ENCODE measurements at regions not wholly inside any gene's neighbourhood (a gene's known extent, or its start where the extent isn't known, plus 50 kb on each side); places are given as distances from the start of the nearest gene placed in this dataset.
"Not testable (repeated sequence)": the region's sequence is repeated elsewhere in the genome, so short reads cannot be mapped to it uniquely, and the experiment has no call there.

DNA sequence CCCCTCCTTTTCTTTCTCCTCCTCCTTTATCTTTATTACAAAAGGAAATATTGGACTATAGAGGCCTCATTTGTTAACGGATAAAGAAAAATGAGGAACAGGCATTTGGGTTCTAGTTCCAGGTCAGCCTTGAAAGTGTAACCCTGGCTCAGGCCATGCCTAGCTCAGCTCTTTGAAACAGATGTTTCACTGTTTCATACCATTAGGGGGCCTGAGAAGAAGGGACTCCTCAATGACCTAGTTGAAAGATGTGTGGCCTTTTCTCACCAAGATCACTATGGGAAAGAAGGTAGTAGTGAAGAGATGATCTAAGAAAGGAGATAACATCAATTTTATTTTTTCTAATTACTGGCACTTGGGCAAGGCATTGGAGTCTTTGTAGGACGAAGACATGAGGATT is 952.7 kb downstream of the SLC4A3 start:
- DNase-seq = no peak

DNA sequence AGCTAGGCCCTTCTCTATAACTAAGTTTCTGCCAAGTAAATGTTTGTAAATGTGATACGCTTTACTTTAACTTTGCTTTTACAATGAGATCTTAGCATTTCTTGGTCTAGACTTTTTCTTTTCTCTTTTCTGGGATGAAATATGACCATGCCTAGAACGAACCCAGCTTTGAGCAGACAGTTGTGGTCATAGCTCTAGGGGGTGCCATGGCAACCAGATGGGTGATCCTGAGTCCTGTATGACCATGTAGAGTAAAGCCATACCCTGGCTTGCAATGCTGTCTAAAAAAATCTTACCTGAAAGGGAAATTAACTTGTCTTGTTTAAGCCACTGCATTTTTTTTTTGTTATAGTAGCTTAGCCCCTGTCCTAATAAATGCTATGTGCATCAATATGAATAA is 956.3 kb downstream of the SLC4A3 start:
- no peak for DNase-seq

DNA sequence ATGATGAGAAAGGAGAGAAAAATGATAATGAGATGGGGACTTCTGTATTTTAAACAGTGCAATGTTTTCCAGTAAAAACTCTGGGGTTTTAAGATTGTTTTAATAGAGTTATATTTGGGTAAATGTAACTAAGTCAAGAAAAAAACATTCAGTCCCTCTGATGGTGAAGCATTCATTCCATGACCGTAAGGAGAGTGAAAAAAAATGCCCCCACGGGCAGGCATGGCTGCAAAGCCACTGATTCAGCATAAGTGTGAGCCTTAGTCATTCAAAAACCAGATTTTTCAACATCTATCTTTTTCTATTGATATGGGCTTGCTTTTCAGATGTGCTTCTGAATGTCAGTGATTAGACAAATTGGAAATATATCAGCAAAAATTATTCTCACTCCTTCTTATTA is 957.8 kb downstream of the SLC4A3 start:
- DNase-seq = no peak

DNA sequence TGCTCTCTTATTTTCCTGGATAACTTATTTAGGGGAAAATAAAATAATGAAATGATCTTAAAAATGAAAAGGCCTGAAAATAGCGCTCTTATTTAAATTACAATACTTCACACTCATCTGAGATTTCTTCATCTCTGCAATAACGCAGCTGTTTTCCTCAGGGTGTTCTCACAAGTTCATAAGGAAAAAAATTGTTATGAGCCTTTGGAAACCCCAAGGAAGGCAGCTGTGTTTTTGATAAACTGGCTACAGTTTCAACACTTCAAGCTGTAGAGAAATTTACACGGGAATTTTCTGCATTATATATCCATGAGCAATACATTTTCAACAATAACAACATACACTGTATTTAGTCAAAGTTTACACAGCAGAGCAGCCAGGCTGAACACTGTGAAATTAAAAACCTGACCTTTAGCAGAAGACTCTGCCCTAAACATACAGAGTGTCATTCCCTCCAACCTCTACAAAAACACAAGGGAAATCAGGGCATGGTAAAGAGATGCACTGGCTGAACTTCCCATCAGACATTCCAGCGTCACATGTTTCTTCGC is 959.6 kb downstream of the SLC4A3 start:
- no peak for DNase-seq

DNA sequence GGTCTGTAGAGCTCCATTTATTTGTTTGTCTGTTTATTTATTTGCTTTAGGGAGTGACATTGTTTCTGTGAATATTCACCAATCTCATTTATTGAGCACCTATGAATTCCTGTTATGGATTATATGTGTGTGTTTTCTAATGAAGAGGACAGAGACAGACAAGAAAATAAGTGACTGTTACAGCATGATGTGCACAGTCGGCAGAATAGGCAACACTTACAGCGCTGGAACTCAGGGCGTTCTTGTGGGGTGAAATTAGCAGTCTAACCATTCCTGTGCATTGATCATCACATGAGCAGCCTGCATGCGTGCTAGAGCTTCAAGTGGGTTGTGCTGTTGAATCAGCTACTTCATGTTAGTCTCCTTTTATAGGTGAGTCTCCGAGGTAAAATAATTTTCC is 960.7 kb downstream of the SLC4A3 start:
- DNase-seq = no peak

DNA sequence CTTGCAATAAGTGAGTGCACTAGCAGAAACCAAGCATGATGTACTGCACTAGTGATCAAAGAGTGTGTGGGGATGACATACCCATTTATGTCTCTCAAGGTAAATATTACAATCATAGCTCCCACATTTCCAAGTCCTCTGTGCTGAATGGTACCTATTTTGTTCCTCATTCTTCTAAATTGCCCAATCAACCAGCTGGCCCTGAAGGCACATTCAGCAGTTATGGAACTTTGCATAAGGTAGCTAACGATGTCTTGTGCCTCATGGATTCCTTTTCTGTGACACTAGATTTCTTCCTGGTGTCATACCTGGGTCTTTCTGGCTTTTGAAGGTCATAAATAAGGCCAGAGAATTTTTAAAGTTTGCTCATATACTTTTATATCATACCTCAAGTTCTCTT is 963.0 kb downstream of the SLC4A3 start:
- no peak for DNase-seq

DNA sequence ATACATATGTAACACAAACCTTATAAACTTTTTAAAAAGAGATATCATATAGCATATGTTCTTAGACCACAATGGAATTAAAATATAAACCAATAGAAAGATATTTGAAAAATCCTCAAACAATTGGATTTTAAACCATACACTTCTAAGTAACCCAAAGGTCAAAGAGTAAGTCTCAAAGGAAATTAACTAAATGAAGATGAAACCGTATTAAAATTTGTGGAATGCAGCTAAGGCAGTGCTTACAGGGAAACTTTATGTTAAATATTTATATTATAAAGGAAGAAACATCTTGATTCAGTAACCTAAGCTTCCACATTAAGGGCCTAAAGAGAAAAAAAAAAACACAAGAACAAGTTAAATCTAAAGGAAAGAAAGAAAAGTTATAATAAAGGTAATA is 966.1 kb downstream of the SLC4A3 start:
- DNase-seq = no peak

DNA sequence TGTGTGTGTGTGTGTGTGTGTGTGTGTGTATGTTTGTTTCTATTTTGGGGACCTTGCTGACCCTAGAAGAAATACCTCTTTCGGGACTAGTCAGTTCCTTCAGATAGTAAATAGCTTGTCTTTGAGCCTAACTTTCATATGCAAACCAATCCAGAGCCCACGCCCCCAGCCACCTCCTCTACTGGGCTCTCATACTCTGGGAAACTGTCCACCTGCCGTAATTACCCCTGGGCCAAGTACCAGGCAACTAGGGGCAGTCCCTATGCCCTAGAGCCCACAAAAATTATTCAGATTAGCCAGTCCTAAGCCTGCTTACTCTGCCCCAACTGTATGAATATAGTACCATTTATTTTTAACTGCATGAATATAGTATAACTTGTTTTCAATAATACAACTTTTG is 970.4 kb downstream of the EPHA4 start:
- no peak for DNase-seq

DNA sequence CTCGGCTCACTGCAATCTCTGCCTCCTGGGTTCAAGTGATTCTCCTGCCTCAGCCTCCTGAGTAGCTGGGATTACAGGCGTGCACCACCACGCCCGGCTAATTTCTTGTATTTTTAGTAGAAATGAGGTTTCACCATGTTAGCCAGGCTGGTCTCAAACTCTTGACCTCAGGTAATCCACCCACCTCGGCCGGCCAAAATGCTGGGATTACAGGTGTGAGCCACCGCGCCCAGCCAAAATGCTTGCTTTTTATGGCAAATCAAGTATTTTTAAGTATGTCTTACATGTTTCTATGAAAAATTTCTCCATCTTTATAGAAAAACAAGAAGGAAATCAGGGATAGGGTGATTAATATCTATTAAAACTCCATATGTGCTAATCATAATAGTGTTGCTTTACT is 959.1 kb downstream of the EPHA4 start:
- not testable (repeated sequence) for DNase-seq

DNA sequence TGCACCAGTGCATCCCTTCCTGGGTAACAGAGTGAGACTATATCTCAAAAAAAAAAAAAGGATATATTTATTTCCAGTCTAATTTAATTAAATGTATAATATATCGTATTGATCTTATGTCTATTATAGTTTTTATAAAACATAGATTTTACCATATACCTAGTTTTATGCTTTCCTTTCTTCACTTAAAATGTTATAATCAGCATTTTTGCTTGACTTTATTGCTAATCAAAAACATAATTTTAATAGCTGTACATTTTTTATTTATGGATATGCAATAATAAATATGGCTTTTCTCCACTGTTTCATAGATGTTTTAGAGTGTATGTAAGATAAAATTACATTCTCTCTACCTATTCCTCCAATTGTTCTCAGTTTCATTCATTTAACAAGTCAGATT is 958.0 kb downstream of the EPHA4 start:
- no peak for DNase-seq

DNA sequence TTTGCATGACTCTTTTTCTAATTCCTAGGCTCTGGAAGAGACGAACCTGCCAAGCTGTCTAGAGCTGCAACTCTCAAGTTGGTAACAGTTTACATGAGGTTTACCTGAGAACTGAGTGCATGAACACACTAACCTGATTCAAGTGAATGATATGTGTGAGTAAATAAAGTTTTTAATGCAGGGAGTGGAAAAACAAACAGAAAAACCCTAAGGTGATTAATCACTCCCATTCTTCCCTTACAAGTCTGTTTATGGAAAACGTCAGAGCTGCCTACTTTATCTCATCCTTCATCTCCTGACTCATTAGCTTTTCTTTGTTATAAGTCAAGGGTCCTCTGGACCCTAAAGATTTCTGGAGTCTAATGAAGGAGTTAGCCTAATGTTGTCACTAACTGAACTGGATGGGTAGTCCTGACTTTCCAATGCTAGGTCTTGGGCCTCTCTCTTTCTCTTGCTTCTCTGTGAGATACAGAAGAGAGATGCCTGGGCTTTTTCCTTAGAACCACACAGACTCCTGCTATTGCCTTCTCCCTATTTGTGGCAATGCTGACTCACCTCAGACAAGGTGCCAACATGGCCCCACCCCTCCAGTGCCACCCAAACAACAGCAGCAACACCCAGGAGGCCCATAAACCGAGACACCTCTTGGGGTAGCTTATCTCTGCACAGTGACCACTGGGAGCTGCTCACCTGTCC is 952.4 kb downstream of the EPHA4 start:
- no peak for DNase-seq

DNA sequence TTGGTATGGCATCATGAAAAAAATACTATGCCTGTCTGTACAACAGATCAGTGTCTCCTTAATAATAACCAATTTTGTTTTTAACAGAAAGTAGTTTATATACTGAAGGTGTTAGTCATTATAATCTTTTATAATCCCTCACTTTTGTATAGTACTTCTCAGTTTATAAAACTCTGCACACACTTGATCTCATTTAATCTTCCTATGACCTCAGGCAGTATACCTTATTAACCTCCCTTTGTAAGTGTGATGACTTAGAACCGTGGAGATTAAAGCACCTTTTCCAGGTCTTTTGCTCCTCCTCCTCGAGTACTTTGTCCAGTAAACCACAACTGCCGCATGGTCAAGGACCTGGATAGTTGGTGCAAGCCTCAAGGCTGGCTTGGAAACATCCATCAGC is 945.5 kb downstream of the EPHA4 start:
- DNase-seq = no peak

DNA sequence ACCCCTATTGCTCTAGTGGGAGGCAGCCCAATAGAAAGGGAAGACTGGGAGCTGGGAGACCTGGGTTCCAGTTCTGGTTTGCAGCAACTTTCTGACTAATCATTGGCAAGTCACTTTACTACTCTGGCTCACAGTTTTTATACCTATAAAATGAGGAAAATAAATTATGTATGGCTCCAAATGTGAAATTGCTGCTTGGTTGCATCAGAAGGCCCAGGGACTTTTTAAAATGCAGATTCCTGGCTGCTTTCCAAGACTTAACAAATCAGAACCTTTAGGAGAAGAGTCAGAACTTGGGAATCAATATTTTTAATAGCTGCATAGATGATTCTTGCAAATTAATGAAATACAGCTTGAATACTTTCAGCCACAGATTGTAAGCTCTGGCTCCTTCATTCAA is 943.9 kb downstream of the EPHA4 start:
- DNase-seq = no peak

DNA sequence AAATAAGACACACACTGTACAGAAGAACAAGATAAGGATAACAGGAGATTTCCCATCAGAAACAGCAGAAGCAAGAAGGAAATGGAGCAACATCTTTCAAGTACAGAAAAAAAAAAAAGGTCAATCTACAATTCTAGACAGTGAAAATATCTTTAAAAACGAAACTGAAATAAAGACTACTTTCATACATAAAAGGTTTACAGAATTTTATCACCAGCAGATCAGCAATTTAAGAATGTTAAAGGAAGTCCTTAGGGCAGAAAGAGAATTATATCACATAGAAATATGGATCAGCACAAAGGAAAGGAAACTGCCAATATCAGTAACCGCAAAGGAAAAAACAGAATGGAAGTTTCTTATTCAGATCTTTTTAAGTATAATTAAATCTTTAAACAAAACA is 931.0 kb downstream of the EPHA4 start:
- DNase-seq = no peak

DNA sequence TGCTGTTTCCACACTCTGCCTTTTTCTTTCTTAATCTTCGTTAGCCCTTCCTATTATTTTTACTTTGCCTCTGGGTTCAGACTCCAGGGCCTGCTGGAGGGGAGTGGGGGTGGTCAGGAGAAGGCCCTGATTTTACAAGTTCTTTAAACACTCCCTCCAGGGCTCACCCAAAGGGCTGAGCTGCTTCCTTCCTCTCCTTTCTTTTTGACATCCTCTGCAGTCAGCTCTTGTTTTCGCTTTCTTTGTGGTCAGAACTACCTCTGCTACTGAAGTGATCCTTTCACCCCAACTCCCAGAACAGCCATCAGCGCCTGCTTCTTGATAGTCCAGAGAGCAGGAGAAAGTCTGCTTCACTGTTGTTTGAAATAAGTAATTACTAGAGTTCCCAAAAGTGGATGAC is 925.7 kb downstream of the EPHA4 start:
- DNase-seq = no peak

DNA sequence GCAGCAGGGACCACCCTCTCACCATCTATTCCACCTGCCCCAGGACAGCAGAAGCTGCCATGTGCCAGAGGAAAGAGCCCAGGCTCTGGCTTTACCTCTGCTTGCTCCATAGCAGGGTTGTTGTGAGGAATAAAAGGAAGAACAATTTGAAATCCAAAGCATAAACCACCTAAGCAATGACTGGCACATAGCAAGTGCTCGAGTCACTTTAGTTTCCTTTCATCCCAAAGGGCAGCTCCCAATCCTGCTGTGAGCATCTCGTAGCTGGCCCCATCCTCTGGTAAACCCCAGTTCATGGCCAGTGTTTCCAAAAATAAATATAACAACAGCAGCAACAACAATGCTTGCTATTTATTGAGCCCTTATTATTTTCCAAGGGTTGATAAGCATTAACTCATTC is 923.5 kb downstream of the EPHA4 start:
- DNase-seq = no peak

DNA sequence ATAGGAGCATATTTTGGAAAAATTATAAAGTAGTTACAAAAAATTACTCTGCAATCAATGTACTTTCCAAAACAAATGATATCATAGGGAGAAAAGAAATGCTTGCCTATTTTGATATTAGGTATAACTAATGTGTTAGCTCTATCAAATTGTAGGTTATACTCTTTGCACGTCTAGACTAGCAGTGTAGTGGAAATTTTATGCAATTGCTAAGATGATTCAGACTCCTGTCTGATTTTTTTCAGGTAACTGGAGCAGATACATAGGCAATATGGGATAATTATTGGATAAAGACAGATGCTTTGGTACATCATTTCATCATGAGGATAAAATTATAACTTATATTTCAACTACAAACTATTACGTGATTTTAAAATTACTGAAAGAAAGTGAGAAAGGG is 918.3 kb downstream of the EPHA4 start:
- DNase-seq = no peak

DNA sequence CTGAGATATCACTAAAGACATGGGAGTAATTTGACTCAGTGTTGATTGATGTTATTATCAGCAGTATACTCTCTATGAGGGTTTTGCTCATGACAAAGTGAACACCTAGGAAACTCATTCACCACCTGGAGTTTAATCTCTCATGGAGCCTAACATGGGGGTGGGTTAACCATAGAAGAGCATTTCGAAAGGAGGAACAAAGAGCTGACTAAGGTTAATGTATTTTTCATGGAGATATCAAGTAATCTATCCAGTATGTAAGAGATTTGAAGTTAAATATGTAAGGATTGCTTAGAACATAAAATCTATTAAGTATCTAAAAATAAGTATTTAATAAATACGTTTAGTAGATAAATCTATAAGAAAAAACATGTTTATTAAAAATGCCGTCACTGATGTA is 917.8 kb downstream of the EPHA4 start:
- no peak for DNase-seq

DNA sequence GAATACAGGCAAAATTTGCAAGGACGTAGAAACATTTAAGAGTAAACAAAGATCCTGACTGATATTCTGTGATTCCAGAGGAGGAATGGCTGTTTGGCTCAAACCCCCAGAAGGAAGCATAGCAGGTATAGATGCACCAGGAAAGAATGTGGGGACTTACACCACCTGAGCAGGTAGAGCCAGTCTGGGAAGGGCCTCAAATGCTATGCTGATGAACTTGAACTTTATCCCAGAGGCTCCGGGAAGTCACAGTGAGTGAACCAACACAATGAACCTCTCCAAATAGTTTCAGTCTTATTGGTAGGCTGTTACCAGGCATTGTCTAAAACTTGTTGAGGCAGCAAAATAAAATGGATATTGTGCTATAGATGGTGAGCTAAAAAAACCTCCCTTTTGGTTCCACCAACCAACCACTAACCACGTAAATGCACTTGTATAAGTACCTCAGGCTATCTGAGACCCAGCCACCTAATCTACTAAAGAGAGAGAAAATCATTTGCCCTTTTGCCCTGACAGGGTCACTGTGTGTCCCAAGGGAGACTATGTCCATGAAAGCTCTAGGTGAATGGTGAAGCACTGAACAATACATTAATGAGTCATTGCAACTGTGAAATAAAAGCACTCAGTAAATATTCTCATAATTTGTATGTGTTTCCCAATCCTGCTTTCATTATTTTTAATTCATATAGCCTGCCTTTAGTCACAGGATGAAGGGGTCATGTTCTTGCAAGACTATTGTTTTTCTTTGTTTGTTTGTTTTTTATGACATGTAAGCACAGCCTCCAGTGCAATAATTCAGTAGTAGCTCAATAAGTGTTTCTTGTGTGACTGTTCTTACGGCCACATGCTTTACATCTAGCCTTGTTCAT is 911.6 kb downstream of the EPHA4 start:
- DNase-seq = no peak

DNA sequence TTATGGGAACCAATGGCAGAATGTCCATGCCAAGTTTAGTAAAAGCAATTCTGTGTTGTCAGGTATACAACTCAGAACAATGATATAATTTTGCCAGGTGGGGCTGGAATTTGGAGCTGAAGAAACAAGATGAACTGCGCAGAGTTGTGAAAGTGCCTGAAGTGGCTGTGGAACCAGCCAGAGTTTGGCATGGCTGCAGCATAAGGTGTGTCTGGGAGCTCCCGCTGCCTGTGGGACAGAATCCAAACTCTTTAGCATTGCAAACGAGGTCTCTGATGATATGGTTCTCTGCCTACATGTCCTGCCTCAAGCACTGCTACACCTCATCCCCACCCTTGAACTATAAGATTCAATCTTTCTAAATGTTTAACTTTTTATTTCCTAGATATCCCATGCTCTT is 909.7 kb downstream of the EPHA4 start:
- DNase-seq = no peak

DNA sequence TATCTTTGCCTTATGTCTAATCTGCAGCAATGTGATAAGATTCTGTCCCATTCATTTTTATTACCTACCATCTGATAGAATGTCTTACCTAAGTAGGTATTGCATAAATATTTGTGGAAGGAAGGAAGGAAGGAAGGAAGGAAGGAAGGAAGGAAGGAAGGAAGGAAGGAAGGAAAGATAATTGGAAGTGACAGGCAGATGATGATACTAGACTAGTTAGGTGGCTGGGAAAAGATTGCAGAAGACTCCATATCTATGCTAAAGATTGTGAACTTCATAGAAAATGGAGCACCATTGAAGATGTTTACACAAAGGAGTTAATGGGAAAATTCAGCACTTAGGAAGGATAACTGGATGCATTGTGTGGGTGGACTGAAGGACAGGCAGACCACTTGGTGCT is 909.0 kb downstream of the EPHA4 start:
- no peak for DNase-seq

DNA sequence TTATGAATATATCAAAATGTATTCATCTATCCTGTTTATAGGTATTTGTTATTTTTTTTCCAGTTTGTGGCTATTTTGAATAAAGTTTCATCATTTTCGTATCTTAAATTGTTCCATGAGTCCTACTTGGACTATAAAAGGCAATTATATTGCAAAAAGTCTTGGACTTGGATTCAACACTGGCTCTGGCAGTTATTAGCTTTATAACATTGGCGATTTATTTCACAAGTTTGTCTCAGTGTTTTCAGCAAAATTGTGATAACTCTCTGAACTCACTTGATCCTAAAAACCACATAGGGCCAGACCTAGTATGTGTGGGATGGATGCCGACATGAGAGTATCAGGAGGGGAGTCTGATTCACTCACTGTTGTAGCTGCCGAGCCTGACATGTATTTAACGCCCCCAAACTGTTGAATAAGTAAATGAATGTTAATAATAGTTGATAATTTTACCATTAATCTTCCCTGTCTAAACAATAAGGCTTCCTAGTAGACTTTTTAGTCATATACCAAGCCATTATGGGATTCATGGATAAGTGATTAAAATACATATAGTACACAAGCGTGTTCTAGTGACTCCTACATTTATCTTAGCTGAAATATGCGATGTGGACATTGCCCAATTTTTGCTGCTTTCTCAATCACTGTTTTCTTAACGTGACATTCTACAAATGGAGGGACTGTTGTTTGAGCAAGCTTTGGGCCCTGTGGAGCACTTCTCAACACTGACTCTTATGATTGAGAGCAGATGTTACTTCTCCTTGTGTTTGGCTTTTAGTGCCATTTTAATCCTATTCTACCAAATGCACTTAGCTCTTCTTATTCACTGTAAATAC is 907.6 kb downstream of the EPHA4 start:
- no peak for DNase-seq

DNA sequence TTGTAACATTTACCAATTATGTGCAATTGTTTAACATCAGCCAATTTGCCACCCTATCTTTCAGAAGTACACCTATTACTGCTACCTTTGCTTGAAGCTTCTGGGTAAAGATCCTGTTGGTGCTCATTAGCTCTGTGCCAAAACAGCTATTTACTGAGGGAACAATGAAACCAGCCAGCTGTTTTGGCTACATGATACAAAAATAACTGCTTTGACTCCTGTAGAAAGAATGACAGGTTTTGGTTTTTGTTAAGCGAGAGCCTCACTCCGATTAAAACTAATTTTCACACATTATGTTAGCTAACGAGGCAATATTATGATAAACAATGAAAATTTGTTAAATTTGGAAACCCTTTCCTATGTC is 907.0 kb downstream of the EPHA4 start:
- no peak for DNase-seq

DNA sequence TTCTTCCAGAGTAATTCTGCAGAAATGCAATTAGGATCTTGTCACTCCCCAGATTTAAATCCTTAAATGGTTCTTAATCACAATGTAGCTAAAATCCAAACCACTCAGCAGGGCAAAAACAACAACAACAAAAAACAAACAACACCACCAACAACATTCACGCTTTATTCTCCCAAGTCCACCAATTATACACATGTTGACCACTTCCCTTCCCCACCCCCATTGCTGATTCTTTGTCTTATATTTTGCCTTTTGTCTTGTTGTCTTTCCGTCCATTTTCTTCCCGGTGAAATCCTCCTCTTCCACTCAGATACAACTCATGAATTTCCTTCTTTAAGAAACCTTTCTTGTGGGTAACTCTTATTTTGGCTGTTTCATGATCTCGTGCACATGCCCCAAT is 902.8 kb downstream of the EPHA4 start:
- DNase-seq = no peak
